HK-2 (cell line): ENCODE measurements at regions not wholly inside any gene's neighbourhood (a gene's known extent, or its start where the extent isn't known, plus 50 kb on each side); places are given as distances from the start of the nearest gene placed in this dataset.

Experiments
- DNase-seq: peaks from one replicate; pipeline ENCODE4 v3.0.0-alpha.2; 2018; ENCODE audit not compliant: unreplicated experiment

DNA sequence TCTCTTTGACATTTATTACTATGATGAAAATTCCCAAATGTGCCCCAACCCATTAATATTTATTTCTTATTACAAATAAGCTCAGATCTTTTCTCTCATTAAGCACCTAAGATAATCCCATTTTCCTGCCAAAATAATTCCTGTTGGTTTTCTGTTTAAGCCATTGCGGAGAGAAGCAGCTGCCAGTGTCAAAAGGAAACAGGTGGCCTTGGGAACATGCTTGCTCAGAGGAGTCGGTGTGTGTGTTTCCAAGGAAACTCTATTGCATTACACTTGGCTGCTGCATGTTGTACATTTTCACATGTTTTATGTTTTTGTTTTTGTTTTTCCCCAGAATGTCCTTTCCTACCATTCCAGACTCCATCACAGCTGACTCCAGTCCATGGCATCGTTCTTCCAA lies 56.4 kb downstream of the CD24 start:
- no peak for DNase-seq

DNA sequence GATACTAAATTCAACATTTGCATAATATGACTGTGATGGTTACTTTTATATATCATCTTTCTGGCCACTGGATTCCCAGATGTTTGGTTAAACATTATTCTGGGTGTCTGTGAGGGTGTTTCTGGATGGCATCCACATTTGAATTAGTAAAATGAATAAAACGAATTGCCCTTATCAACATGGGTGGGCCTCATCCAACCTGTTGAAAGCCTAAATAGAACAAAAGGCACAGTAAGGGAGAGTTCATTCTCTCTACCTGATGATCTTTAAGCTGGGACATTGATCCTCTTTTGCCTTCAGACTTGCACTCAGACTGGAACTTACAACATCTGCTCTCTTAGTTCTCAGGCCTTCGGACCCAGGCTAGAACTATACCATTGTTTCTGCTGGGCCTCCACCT lies 57.6 kb downstream of the CD24 start:
- no peak for DNase-seq

DNA sequence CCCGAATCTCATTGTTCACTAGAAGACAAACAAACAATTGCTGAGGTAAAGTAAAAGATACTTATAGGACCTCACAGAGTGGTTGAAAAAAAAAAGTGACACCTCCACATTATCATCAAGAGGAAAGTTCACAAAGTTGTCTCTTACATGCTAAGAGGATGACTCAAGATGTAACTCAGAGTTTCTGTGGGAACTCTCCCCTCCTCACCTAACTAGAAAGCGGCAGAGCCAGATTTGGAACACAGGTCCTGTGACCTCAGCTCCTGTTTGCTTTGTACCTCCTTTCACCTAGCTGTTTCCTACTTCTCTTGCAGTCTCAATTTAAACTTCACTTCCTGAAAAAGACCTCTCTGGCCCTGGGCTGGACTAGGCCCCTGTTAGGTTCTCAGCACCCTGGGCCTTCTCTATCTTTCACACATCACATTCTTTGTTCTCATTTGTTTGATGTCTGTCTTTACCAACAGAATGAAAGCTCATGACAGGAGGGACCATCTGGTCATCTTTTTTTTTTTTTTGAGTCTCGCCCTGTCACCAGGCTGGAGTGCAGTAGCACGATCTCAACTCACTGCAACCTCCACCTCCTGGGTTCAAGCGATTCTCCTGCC lies 60.8 kb downstream of the CD24 start:
- DNase-seq, result no peak

DNA sequence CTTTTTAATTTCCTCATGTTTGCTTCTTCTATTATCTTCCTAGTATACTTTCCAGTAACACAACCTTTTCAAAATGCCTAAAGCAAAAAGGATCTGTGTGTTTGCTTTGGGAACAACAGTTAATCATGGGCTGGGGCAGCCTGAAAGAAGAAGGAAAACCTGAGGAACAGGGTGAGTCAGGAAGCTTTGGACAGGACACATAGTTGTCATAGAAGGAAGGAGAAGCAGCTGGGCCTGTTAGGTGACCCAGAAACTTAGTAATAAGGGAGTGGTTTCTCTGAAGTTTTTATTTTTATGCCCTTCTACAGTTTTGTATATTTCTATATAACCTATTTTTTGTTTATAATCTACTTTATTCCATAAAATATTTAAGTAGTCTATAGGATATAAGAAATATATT lies 61.4 kb downstream of the CD24 start:
- DNase-seq, result no peak

DNA sequence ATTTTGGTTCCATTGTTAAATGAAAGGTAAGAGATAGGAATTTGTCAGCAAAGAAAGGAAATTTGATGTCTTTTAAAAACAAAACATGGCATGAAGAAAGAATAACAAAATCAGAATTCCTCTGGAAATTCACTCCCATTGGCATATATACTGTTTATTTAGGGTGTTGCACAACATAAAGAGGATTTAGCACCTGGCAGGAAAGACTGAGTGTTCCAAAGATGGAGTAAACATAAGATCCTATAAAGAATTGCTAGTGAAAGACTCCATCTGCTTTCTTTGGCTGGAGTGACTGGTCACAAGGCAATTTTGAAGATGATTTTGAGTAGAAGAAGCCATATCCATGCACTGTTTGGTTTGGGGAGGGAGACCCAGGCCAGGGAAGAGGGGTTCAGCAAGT lies 62.4 kb downstream of the CD24 start:
- no peak for DNase-seq

DNA sequence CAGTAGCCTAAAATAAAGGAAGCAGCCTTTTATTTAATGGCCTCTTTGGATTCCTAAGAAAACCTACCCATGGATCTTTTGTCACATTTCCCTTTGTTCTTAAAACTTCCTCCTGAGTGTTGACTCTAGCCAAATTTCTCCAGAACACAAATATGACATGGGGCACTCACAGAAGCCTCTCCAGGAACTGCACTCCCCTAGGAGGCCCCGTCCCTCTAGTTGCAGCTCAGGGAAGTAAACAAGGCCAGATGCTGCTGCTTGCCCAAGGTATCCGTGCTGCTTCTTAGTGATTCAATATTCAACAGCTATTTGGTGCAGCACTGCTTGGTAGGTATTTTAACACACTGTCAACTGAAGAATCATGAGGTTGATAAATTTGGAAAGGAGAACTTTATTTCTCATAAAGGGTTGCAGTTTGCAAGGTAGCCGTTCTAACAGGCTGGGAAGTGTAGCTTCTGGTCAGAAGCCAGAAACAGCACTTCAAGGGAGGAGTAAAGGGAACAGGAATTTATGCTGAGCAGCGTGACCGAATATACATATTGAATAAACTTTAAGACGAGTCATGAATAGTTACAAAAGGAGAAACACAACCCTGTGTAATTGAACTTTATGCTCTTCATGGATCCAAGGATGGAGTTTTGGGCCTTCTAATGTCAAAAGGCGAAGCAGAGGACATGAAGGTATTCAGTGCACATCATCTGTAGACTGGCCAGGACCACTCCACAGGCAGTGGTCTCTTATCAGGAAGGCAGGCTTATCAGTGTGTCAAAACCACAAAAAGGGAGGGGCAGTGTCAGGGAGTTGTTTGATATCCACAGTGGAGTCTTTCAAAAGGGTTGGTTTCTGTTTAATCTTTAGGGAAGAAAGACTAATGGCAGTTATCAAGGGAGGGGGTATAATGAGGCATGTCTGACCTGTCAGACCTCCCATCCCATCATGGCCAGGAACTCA lies 63.3 kb downstream of the CD24 start:
- DNase-seq, result no peak

DNA sequence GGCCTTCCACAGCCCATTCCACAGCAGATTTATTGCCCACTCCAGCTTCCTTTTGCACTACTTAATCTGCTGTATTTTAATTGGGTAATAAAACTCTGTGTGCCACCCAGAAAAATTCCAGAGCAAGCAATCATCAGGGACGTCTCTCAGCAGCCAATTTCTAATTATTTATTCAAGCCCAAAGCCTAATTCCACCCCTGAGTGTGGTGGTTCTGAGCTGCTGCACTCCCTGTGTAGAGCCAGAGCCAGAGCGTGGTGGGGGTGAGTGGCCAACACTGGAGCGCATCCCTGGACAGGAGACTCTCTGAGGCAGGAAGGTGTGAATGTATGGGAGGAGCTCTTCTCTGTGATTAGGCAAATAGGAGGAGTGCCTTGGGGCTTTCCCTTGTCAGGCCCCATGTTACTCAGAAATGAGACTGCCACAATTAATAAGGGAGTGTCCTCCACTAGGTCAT lies 66.1 kb downstream of the CD24 start:
- no peak for DNase-seq

DNA sequence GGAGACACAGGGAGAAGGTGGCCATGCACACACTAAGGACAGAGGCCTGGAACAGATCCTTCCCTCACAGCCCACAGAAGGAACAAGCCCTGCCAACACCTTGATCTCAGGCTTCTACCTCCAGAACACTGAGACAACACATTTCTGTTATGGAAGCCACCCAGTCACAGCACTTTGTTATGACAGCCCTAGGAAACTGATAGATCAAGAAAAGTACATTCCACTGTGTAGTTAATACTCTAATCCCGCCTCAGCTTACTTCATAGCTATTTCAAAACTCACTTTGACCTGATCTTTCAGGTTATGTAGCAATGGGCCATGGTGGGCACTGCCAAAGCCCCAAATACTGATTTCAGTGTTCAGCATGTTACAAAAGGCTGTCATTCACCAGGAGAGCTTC lies 66.8 kb downstream of the CD24 start:
- no peak for DNase-seq

DNA sequence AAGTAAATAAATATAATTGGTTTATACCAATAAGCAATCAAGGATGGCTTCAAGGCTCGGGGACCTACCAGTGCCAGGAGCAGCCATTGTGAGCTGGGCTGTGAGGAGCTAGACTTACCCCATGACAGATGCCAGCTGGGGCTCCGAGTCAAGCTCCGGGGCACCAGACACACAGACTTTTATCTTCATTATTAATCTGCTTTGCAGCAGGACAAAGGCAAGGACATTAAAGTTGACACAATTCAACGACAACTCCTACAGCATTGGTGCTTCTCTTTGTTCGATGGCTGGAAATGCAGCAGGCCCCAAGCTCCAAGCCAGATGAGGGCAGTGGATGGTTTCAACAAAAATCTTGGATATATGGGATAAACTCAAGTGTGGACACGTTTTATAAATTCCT lies 68.3 kb downstream of the CD24 start:
- no peak for DNase-seq

DNA sequence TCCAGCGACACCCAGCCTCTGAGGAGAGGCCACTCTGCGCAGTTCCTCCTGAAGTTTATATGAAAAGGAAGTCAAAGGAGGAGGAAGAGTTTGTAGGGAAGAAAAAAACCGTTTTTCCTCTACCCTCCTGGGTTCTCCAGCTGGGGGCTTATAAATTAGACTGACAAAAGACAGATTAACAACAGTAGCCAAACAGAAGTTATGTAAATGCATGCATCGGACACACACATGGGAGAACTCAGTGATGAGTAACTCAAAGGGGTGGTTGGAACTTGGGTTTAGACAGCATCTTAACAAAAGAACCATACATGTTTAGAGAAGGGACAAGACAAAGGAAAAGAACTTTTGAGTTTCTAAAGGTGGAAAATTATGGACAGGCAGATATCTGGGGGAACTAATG lies 71.2 kb downstream of the CD24 start:
- DNase-seq, result no peak

DNA sequence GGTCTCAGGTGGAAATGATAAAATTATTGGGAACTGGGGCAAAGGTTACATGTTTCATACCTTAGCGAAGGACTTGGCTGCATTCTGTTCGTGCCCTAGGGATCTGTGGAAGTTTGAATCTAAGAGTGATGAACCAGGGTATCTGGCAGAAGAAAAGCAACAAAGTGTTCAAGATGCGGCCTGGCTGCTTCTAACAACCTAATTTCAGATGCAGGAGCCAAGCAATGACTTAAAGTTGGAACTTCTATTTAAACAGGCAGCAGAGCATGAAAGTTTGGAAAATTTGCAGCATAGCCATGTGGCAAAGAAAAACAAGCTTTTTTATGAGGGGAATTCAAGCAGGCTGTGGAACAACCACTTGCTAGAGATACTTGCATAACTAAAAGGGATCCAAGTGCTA lies 73.5 kb downstream of the CD24 start:
- DNase-seq, result no peak

DNA sequence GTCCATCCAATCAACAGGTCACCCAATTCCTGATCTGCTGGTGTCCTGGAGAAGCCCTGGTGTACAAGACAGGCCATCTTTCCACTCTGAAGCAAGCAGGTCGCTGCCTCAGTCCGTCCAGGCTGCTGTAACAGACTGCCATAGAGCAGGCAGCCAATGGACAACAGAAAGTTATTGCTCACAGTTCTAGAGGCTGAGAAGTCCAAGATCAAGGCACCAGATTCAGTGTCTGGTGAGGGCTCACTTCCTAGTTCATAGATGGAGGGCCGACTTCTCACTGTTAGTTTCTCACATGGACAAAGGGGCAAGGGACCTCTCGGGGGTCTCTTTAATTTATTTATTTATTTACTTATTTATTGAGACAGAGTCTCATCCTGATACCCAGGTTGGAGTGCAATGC lies 74.8 kb downstream of the CD24 start:
- DNase-seq, result no peak

DNA sequence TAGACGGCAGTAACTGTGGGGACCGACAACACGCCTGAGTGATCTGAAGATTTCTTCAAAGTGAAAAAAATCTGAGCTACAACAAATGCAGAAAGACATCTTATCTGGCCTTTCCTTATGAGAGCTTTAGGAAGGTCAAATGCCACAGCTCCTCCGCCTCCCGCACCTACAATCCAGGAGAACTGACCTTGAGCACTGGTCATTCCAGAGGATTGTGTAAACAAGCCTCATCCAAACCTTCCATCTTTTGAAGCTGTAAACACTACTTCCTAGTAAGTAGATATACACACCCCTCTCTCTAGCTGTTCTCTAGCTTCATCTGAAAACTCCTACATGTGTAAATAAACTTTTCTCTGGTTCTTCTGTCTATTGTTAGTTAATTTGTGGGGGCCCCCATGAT lies 76.9 kb downstream of the CD24 start:
- DNase-seq, result no peak

DNA sequence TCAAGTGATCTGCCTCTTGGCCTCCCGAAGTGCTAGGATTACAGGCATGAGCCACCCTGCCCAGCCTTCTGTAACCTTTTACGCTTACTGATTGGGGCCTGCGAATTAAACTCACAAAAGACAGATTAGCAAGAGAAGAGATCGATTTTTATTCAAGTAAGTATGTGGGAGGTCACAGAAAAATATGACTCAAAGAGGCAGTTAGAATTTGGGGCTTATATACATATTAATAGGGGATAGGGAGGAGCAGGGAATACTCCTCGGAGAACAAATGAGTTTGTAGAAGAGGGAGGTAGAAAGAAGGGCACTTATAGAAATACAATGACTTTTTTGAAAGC lies 78.9 kb downstream of the CD24 start:
- DNase-seq, result no peak

DNA sequence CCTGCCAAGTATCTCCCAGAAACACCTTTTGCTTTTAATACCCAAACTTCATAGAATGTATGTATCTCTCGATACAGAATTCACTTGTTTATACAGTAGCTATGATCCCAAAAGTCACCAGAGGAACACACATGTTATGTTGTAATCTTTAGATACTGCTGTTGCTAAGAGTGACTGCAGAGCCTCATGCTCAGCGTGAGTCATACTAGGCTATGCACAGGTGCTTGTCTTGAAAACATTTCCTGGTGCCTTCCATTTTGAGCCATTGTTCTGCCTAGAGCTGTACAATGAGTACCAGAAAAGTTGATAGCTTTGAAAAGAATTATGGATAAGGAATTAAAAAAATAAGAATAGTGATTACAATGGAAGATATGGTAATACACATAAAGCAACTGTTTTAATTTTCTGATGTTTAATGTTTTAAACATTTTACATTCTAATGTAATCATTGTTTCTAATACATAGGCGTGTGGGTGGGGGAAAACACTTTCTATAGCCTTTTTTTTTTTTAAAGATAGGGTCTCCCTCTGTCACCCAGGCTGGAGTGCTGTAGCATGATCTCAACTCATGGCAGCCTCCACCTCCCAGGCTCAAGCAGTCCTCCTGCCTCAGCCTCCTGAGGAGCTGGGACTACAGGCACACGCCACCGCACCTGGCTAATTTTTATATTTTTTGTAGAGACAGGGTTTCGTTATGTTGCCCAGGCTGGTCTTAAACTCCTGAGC lies 79.4 kb downstream of the CD24 start:
- no peak for DNase-seq

DNA sequence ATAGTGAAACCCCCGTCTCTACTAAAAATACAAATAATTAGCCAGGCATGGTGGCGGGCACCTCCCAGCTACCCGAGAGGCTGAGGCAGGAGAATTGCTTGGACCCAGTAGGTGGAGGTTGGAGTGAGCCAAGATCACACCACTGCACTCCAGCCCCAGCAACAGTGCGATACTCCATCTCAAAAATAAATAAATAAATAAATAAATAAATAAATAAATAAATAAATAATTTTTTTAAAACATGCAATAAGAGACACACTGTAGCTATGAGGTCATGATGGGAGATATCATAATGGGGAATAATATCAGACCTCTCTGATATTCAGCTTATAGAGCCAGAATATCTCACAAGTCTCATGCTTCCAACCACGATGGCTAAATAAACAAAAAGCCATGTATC lies 82.3 kb downstream of the CD24 start:
- no peak for DNase-seq

DNA sequence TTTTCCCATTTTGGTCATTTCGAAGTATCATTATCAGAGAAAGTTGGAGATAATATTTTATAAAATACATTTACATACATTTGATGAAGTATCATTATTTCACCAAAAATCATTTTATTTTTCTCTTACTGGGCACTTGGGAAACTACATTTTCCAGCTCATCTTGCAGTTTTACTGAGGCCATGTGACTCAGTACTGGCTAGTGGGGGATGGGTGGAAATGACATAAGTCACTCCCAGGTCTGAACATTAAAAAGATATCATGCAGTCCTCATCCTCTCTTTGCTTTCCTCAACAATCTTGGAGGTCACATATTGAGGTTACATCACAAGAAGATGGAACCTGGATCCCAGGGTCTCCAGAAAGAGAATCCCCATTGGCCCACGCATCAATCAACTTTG lies 84.1 kb downstream of the CD24 start:
- no peak for DNase-seq

DNA sequence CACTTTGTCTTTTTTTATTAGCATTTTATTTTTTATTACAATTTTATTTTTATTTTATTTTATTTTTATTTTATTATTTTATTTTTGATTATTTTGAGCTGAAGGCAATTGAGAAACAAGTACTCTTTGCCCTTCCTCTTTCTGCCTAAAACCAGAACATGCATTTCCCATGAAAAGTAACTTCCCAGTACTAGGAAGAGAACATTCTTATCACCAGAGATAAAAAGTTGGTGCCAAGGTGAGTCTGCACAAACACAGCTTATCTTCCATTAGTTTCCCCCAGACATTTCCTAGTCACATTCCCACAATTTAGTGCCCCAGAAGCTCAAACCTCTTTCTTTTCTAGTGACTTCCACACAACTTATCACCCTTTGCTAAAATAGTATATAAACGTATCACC lies 84.8 kb downstream of the CD24 start:
- no peak for DNase-seq

DNA sequence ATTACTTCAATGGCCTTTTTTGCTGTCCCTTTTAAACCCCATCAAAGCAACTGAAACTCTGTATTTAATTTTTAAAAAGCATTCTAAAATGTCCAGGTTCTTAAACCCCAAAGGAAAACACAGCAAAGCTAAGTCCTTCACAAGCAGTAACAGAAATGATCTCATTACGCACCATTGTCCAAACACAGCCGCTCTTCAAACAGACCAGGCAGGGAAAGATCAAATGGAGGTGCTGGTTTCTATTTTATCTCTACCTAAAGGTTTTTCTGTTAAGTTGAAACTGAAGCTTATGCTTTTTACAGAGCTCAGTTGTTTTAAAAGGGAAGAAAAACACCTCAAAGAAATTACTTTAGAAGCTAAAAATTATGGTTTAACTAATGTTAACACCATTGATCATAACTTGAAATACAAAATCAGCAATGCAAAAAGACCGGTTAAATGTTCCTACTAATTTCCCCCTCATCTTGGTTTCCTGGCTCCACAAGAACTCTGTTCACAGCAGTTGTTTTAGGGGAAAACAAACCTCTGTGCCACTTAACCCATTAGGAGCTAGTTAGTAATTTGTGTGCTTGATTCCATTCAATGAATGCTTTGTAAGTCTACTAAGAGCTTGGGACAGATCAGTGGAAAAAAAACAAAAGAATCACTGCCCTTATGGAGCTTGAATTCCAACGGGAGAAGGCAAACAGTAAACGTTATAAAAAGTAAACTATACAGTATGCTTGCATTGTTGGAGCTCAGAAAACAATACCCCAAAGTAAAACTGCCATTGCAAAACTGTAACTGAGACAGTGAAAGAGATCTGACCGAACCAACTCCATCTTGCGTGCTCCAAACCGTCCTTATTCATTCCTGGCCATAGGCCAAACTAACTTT lies 87.4 kb downstream of the CD24 start:
- DNase-seq, result no peak

DNA sequence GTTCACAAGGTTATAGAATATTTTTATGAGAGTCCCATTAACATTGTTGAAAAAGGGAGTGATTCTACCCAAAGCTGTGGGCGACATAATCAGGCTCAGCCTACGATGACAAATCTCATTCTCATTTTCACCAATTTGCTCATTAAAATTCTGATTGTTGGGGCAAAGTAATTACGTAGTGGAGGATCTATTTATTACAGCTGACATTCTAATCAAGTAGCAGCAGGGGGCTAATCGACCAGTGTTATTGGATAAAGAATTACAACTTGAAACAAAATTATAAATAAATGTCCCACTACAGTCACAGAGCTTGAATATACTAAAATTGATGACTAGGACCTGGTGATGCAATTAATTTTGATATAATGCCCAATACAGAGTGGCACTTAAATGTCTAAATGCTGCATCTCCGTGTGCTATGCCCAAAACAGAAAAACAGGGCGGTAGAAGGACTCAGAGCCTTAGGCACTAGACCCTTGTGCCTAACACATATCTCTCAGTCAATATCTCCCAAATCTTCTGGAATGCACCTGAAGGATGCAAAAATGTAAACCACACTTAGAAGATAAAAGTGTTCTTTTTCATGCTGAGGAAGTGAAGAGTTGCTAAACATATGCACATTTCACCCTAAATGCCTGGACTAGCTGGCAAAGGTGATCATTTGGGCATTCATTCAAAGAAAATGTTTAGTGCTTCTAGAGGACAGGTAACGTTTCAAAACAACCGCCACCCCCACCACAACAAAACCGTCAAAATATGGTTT lies 88.3 kb downstream of the CD24 start:
- no peak for DNase-seq

DNA sequence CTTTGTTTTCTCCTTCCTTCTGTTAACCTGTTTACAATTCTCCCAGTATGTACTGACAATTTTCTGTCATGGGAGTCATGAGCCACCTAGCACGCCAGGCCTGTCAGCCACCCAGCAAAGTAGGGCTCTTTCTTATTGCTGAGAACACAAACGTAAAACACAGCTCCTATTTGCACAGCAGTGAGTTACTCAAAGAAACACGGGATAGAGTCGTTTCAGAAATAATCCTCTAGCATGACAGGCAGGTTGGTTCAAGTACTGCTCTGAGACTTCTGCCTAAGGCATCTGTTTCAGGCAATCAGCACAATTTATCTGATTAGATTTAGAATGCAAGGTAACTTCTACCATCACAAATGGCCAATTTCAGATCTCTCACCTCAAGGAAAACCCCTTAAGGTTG lies 88.8 kb downstream of the CD24 start:
- no peak for DNase-seq
